Ovary (tissue), 7 donors: ENCODE measurements at regions not wholly inside any gene's neighbourhood (a gene's known extent, or its start where the extent isn't known, plus 50 kb on each side); places are given as distances from the start of the nearest gene placed in this dataset.

Source experiments
- DNase-seq, 5 donors: peaks; one replicate each; pipeline ENCODE4 v3.0.0-alpha.2; 2019 to 2020
- H3K27ac ChIP-seq, 2 donors: fragments of 200-600 bp; one replicate each; pipeline versions ENCODE4 v1.5.1 to v1.8.0; 2019 to 2022
- H3K27me3 ChIP-seq: fragments of 200-600 bp; one replicate; pipeline ENCODE4 v1.8.0; 2022
- H3K36me3 ChIP-seq: fragments of 200-600 bp; sonication (generic); one replicate; pipeline ENCODE4 v1.5.1; 2019
- H3K4me1 ChIP-seq: one replicate; pipeline ENCODE4 v1.8.1; 2013; ENCODE audit warnings: mild to moderate bottlenecking, moderate library complexity; ENCODE audit not compliant: insufficient read depth
- H3K4me3 ChIP-seq: fragments of 200-600 bp; sonication (generic); one replicate; pipeline ENCODE4 v1.5.1; 2017
- H3K9me3 ChIP-seq, 2 donors: fragments of 200-600 bp in 1 of 2; sonication (generic) in 1 of 2; one replicate each; pipeline versions ENCODE4 v1.5.1 to v1.8.1; 2013 to 2019; ENCODE audit warnings: mild to moderate bottlenecking in 1 of 2, moderate library complexity in 1 of 2
- CTCF ChIP-seq, 3 donors: fragments of 450-650 bp in 2 of 3; fragments of 200-600 bp in 1 of 3; IDR thresholded peaks; one replicate each; pipeline versions ENCODE4 v1.5.1 to v1.8.0; 2016 to 2022; ENCODE audit warnings: antibody characterized with exemption in 3 of 3, mild to moderate bottlenecking in 1 of 3
- EP300 ChIP-seq: sonication (generic); formaldehyde crosslinking; IDR thresholded peaks from one replicate; pipeline ENCODE4 v1.6.1; 2017; ENCODE audit warnings: antibody characterized with exemption
- POLR2A ChIP-seq: fragments of 450-650 bp; IDR thresholded peaks from one replicate; pipeline ENCODE4 v1.6.1; 2017; ENCODE audit warnings: antibody characterized with exemption, mild to moderate bottlenecking, moderate library complexity
- WGBS, 3 donors: extraction: QIAGEN DNeasy Blood & Tissue Kit in 1 of 3; methylation state at CpG; one replicate each; pipeline versions ENCODE4 v1.1.5 to v1.1.7; 2013 to 2017; 5-methylcytosine and 5-hydroxymethylcytosine counted together
- intact Hi-C, 4 donors: fragments of 100-400 bp; cut with DNase I; formaldehyde crosslinking; loops; one replicate each; pipeline versions ENCODE4 v1.11.0 to v1.15.1; 2022 to 2023
- donor health status: DM: no; HTN: no; CAD: no; lungs with moderate emphysema.
- donor health status: DM: no; HTN: no; CAD: no.
- donor health status: Bipolar disorder and iron deficiency.
- donor health status: DM: no; HTN: no; CAD: no.
- donor health status: DM: yes; HTN: yes; CAD: no.

- intact Hi-C loops: no loop called here
These were observed 237.8 kb upstream of the THSD7B start for GRCh38 chr2:136527560-136527959.

GRCh38 chr2:136522724-136523123, 242.6 kb upstream of the THSD7B start:
- no peak overlapping the region for H3K27ac ChIP-seq
- TF ChIP-seq EP300 (no peak), CTCF (IDR thresholded peaks at IDR 0.05) (no peak), POLR2A (no peak)
- no peaks in the 10 kb centered on the region for H3K4me1 ChIP-seq
- no peaks in the 10 kb centered on the region for H3K27me3 ChIP-seq
- no peaks in the 10 kb centered on the region for H3K36me3 ChIP-seq
- no peak for DNase-seq
- no peaks in the 10 kb centered on the region for H3K9me3 ChIP-seq
- 82 to 85% (median 82%) methylated on average over 6 of the region's 6 CpGs for WGBS, 3 donors
- intact Hi-C loops: no loop called here
- H3K4me3 ChIP-seq: no peak overlapping the region

More at GRCh38 chr2:136527560-136527959, 237.8 kb upstream of the THSD7B start:
- TF ChIP-seq POLR2A (no peak), EP300 (no peak), CTCF (IDR thresholded peaks at IDR 0.05) (no peak)
- H3K4me3 ChIP-seq: no peak overlapping the region
- no peaks in the 10 kb centered on the region for H3K9me3 ChIP-seq
- H3K27ac ChIP-seq: no peak overlapping the region
- no peaks in the 10 kb centered on the region for H3K27me3 ChIP-seq
- no peak for DNase-seq
- H3K4me1 ChIP-seq: no peaks in the 10 kb centered on the region
- 0 to 12% (median 5%) methylated on average over 2 of the region's 2 CpGs for WGBS, 3 donors
- no peaks in the 10 kb centered on the region for H3K36me3 ChIP-seq

- no peaks in the 10 kb centered on the region for H3K36me3 ChIP-seq
- TF ChIP-seq EP300: no peak
- no peak for TF ChIP-seq CTCF (IDR thresholded peaks at IDR 0.05)
- TF ChIP-seq POLR2A: no peak
- intact Hi-C loops: no loop called here
- no peaks in the 10 kb centered on the region for H3K27me3 ChIP-seq
- WGBS, 3 donors: 24 to 35% (median 27%) methylated on average over 2 of the region's 2 CpGs
- no peaks in the 10 kb centered on the region for H3K4me1 ChIP-seq
- no peak for DNase-seq
- H3K4me3 ChIP-seq: no peak overlapping the region
- no peaks in the 10 kb centered on the region for H3K9me3 ChIP-seq
- no peak overlapping the region for H3K27ac ChIP-seq
These were observed 247.6 kb upstream of the THSD7B start for GRCh38 chr2:136517716-136518115.

GRCh38 chr2:136510244-136510643, 255.1 kb upstream of the THSD7B start:
- no peak for DNase-seq
- intact Hi-C loops: no loop called here
- H3K27ac ChIP-seq: no peak overlapping the region
- no peaks in the 10 kb centered on the region for H3K27me3 ChIP-seq
- H3K9me3 ChIP-seq: no peaks in the 10 kb centered on the region
- no peaks in the 10 kb centered on the region for H3K4me1 ChIP-seq
- H3K4me3 ChIP-seq: no peak overlapping the region
- no peak for TF ChIP-seq CTCF (IDR thresholded peaks at IDR 0.05)
- TF ChIP-seq EP300: no peak
- no peak for TF ChIP-seq POLR2A
- H3K36me3 ChIP-seq: no peaks in the 10 kb centered on the region

- DNase-seq: no peak
- Histone ChIP-seq H3K4me3 (no peak overlapping the region), H3K36me3 (no peaks in the 10 kb centered on the region), H3K4me1 (no peaks in the 10 kb centered on the region), H3K27me3 (no peaks in the 10 kb centered on the region), H3K9me3 (no peaks in the 10 kb centered on the region), H3K27ac (no peak overlapping the region)
- no peak for TF ChIP-seq EP300
- no peak for TF ChIP-seq CTCF (IDR thresholded peaks at IDR 0.05)
- no peak for TF ChIP-seq POLR2A
- 59 to 67% (median 65%) methylated on average over 3 of the region's 3 CpGs for WGBS, 3 donors
- intact Hi-C loops: no loop called here
These were observed 259.9 kb upstream of the THSD7B start for GRCh38 chr2:136505462-136505861.
